ENCODE measurements at regions not wholly inside any gene's neighbourhood (a gene's known extent, or its start where the extent isn't known, plus 50 kb on each side); places are given as distances from the start of the nearest gene placed in this dataset.

GRCh38 chr7:47097431-47097830 lies 484.5 kb downstream of the TNS3 start:
- Histone ChIP-seq H3K36me3 (ENCODE audit: control insufficient read depth in 2 of 3, insufficient read depth in 3 of 3, low read length in 3 of 3) (no peaks in the 10 kb centered on the region), H3K9ac (ENCODE audit: low read length in 3 of 3) (no peak overlapping the region), H3K27ac (ENCODE audit: low read depth in 2 of 2, low read length in 2 of 2) (no peak overlapping the region), H3K4me3 (ENCODE audit: low read length in 3 of 3) (no peak overlapping the region), H3K9me3 (ENCODE audit: control insufficient read depth in 2 of 3, insufficient read depth in 1 of 3, low read length in 3 of 3) (no peaks in the 10 kb centered on the region), H3K27me3 (ENCODE audit: control insufficient read depth, insufficient read depth, low read length) (no peaks in the 10 kb centered on the region), H3K4me1 (ENCODE audit: control insufficient read depth in 2 of 3, insufficient read depth in 2 of 3, low read depth in 1 of 3, low read length in 3 of 3) (no peaks in the 10 kb centered on the region)
- no peak for FAIRE-seq
- no peak for TF ChIP-seq CTCF (IDR thresholded peaks at IDR 0.05; ENCODE audit: borderline replicate concordance, extremely low read depth, insufficient read depth)
- DNase-seq = no peak
- intact Hi-C loops (cut with DNase I) = loop anchor here (10.0 kb wide), 1 partner anchor 1173 kb away; the partner anchor contains the start of gene IGFBP3

GRCh38 chr7:47095946-47096345 lies 486.0 kb downstream of the TNS3 start:
- no peak for TF ChIP-seq CTCF (IDR thresholded peaks at IDR 0.05; ENCODE audit: borderline replicate concordance, extremely low read depth, insufficient read depth)
- H3K4me1 ChIP-seq (ENCODE audit: control insufficient read depth in 2 of 3, insufficient read depth in 2 of 3, low read depth in 1 of 3, low read length in 3 of 3) = no peaks in the 10 kb centered on the region
- intact Hi-C loops (cut with DNase I) = loop anchor here (10.0 kb wide), 1 partner anchor 1171 kb away; the partner anchor contains the start of gene IGFBP3
- no peak overlapping the region for H3K9ac ChIP-seq (ENCODE audit: low read length in 3 of 3)
- H3K4me3 ChIP-seq (ENCODE audit: low read length in 3 of 3) = no peak overlapping the region
- FAIRE-seq (no peak), DNase-seq (no peak)
- H3K36me3 ChIP-seq (ENCODE audit: control insufficient read depth in 2 of 3, insufficient read depth in 3 of 3, low read length in 3 of 3) = no peaks in the 10 kb centered on the region
- no peak overlapping the region for H3K27ac ChIP-seq (ENCODE audit: low read depth in 2 of 2, low read length in 2 of 2)
- H3K27me3 ChIP-seq (ENCODE audit: control insufficient read depth, insufficient read depth, low read length) = no peaks in the 10 kb centered on the region
- H3K9me3 ChIP-seq (ENCODE audit: control insufficient read depth in 2 of 3, insufficient read depth in 1 of 3, low read length in 3 of 3) = no peaks in the 10 kb centered on the region

- Histone ChIP-seq H3K9ac (ENCODE audit: low read length in 3 of 3) (no peak overlapping the region), H3K36me3 (ENCODE audit: control insufficient read depth in 2 of 3, insufficient read depth in 3 of 3, low read length in 3 of 3) (no peaks in the 10 kb centered on the region), H3K4me3 (ENCODE audit: low read length in 3 of 3) (no peak overlapping the region), H3K27me3 (ENCODE audit: control insufficient read depth, insufficient read depth, low read length) (no peaks in the 10 kb centered on the region), H3K4me1 (ENCODE audit: control insufficient read depth in 2 of 3, insufficient read depth in 2 of 3, low read depth in 1 of 3, low read length in 3 of 3) (no peaks in the 10 kb centered on the region), H3K9me3 (ENCODE audit: control insufficient read depth in 2 of 3, insufficient read depth in 1 of 3, low read length in 3 of 3) (no peaks in the 10 kb centered on the region), H3K27ac (ENCODE audit: low read depth in 2 of 2, low read length in 2 of 2) (no peak overlapping the region)
- intact Hi-C loops (cut with DNase I) = loop anchor here (10.0 kb wide), 1 partner anchor 1170 kb away; the partner anchor contains the start of gene IGFBP3
- no peak for FAIRE-seq
- TF ChIP-seq CTCF (IDR thresholded peaks at IDR 0.05; ENCODE audit: borderline replicate concordance, extremely low read depth, insufficient read depth) = no peak
- DNase-seq = no peak
Measured at GRCh38 chr7:47094462-47094861, 487.4 kb downstream of the TNS3 start.
